NCI-H82 (cell line): ENCODE measurements at regions not wholly inside any gene's neighbourhood (a gene's known extent, or its start where the extent isn't known, plus 50 kb on each side); places are given as distances from the start of the nearest gene placed in this dataset.
"Not testable (repeated sequence)": the region's sequence is repeated elsewhere in the genome, so short reads cannot be mapped to it uniquely, and the experiment has no call there.

Experiments
- DNase-seq: peaks from one replicate; lab custom pipeline; 2025; lab: John Stamatoyannopoulos, UW

GRCh38 chr7:65145710-65146109 is 139.2 kb upstream of the ERV3-1 start:
- not testable (repeated sequence) for DNase-seq

DNA sequence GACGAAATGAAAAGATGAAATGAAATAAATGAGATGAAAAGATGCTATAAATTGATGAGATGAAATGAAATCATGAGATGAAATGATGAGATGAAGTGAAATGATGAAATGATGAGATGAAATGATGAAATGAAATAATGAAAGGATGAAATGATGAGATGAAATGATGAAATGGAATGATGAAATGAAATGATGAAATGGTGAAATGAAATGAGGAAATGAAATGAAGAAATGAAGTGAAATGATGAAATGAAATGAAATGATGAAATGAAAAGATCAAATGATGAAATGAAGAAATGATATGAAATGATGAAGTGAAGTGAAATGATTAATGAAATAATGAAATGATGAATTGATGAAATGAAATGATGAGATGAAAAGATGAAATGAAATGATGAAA is 138.5 kb upstream of the ERV3-1 start:
- not testable (repeated sequence) for DNase-seq

DNA sequence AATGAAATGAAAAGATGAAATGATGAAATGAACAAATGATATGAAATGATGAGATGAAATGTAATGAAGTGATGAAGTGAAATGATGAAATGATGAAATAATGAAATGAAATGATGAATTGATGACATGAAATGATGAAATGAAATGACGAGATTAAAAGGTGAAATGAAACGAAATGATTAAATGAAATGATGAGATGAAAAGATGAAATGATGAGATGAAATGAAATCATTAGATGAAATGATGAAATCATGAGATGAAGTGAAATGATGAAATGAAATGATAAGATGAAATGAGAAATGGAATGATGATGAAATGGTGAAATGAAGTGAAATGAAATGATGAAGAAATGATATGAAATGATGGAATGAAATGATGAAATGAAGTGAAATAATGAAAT is 138.1 kb upstream of the ERV3-1 start:
- DNase-seq, result not testable (repeated sequence)

DNA sequence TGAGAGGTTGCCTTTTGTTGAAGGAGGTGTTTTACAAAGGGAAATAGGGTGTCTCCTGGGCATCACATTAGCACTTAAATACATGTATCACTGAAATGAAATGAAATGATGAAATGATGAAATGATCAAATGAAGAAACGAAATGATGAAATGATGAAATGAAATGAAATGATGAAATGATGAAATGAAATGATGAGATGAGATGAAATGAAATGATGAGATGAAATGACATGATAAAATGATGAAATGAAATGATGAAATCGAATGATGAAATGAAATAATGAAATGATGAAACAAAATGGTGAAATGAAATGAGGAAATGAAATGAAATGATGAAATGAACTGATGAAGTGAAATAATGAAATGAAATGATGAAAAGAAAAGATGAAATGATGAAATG is 137.6 kb upstream of the ERV3-1 start:
- not testable (repeated sequence) for DNase-seq

DNA sequence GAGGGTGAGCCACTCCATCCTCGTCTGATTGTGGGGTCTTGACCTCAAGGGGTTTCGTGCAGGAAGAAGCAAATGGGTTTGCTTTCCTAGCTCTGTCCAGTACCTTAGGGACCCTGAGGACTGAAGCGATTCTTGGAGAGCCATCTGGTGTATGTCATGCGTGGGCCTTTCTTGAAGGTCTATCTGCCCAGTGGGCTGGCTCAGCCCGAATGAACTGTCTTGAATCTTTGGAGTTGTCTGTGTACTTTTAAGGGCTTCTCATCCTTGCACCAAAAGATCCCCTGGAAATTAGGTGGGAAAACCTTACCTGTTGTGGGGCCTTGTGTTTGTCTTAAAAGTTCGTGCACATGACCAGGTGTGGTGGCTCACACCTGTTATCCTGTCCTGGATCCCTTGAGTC is 135.4 kb upstream of the ERV3-1 start:
- not testable (repeated sequence) for DNase-seq

- DNase-seq, result not testable (repeated sequence)
Measured at GRCh38 chr7:65141405-65141778, 134.9 kb upstream of the ERV3-1 start.

DNA sequence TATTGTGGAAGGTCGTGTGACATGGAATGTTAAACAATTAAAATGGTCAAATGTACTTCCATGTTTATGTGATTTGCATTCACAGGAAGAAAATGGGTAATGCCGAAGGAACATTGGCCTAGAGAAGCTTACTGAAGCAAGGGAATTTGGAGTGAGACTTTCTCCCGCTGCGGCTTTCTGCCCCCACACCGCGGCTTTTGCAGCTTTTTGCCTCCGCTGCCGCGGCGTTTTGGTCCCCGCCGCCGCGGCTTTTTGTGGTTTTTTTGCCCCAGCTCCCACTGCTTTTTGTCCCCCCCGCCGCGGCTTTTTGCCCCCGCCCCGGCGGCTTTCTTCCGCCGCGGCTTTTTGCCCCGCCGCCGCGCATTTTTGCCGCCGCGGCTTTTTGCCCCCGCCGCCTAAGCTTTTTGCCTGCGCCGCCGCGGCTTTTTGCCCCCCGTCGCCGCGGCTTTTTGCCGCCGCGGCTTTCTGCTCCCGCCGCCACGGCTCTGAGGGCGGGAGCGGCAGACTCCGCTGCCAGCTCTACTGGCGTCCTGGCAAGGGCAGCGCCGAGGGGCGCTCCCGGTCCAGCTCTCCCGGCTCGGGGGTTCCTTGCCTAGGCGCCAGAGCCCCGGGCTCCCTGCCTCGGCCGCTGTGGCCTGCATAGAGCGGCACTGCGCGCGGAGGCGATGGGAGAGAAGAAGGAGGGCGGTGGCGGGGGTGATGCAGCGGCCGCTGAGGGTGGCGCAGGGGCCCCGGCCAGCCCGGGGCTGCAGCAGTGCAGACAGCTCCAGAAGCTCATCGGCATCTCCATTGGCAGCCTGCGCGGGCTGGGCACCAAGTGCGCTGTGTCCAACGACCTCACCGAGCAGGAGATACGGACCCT is 134.3 kb upstream of the ERV3-1 start:
- DNase-seq, result not testable (repeated sequence)

GRCh38 chr7:65136850-65137249 is 130.4 kb upstream of the ERV3-1 start:
- DNase-seq, result not testable (repeated sequence)

DNA sequence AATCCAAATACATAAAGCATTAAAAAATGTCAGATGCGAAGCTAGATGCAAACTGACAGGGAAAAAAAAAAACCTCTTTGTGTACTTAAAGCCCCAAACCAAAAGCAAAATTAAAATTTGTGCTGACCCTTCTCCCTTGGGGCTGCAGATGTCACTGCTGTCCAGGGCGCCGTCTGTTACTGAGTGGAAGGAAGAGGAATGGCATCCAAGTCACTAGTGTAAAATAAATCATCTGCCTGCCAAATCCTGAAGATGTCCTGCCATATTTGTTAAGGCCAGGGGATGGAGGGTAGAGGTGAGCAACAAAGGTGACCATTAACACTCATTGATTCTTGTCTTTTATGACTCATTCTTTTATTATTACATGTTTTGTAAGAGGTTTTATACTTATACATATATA is 126.6 kb upstream of the ERV3-1 start:
- not testable (repeated sequence) for DNase-seq

DNA sequence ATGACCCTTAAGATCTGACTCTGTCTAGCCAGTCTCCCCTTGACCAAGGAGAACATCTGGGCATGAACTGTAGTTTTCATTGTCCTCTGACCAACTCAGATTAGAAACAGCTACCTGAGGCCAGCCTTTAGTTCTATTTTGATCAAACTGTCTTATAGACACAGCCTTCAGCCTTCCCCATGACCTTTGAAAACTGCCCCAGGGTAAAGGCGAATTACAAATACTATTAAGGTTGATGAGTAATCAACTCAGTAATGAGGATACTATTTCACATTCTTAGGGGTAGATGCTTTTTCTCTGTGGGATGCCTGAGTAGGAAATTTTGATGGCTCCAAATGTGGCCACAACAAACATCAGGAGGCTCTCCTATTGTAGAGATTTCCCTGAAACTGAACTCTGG is 125.8 kb upstream of the ERV3-1 start:
- DNase-seq, result not testable (repeated sequence)

- not testable (repeated sequence) for DNase-seq
Measured at GRCh38 chr7:65127364-65127763, 120.9 kb upstream of the ERV3-1 start.

GRCh38 chr7:65124600-65124999 is 118.1 kb upstream of the ERV3-1 start:
- not testable (repeated sequence) for DNase-seq

GRCh38 chr7:65105650-65106203 is 99.2 kb upstream of the ERV3-1 start:
- not testable (repeated sequence) for DNase-seq

GRCh38 chr7:65100499-65100898 is 94.0 kb upstream of the ERV3-1 start:
- DNase-seq, result not testable (repeated sequence)

- DNase-seq, result not testable (repeated sequence)
Measured at GRCh38 chr7:65081669-65082055, 75.2 kb upstream of the ERV3-1 start.

DNA sequence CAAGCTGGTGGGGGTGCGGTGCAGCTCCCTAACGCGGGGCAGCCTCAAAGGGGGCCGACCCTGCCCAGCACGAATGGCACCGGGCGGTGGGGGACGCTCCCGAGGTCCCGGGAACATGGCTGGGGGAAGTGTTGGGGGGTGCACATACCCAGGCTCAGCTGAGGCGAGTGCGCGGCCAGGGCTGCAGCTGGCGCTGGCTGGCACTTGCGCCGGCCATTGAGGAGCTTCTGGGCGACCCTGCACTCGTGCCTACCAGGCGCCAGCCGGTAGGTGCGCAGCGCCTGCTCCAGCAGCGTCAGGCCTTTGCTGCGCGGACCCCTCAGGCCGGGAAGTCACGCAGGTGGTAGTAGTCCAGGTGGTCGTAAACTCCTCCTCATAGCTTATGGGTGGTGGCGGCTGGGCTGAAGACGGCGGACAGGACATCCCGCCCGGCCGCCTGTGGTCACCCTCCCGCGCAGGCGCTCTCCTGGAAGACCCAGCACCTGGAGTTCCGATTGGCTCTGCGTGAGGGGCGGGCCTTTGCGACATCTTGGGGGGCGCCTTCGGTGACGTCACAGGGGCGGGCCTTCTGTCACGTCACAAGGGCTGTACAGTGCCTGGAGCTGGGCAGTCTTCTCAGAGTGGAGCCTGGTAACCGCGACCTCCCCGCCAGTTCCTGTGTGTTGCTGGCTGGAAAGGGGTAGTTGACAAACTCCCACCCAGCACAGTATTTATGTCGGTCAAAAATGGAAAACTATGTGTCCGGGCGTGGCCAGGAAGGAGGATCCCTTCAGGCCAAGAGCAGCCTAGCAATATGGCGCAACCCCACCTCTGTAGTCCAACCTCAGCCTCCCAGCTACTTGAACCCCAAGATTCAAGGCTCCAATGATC is 74.5 kb upstream of the ERV3-1 start:
- DNase-seq, result not testable (repeated sequence)

- not testable (repeated sequence) for DNase-seq
Measured at GRCh38 chr7:65074959-65075358, 68.5 kb upstream of the ERV3-1 start.

DNA sequence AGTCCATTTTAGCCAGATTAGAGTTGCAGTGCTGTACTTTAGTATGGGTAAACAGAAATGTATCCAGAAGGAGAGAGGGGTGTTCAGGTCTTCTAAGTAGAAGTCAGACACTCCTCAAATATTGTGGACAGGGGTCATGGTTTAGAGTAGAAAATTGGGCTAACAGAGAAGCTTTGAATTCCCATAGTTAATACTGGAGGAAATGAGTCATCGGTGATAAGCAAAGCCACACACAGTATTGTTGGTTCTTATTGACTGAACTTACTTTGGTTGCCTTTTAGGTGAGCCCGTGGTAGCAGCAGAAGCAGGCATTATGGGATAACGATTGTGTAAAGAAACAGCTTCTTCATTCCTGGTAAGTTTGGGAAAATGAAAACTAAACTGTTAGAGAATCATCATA is 66.7 kb upstream of the ERV3-1 start:
- DNase-seq, result not testable (repeated sequence)

DNA sequence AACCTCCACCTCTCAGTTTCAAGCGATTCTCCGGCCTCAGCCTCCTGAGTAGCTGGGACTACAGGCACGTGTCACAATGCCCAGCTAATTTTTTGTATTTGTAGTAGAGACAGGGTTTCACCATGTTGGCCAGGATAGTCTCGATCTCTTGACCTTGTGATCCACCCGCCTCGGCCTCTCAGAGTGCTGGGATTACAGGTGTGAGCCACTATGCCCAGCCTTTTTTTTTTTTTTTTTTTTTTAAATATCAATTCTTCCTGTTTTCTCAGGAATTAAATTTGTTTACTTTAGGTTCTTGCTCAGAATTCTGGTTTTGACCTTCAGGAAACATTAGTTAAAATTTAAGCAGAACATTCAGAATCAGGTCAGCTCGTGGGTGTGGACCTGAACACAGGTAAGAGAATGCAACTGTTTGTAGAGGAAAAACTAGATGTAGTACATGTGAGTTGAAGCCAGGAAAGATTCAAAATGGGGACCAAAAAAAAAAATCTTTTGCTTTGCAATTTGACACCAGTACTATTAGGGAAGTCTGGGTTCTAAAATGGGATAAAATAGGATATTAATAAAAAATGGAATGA is 65.5 kb upstream of the ERV3-1 start:
- not testable (repeated sequence) for DNase-seq

DNA sequence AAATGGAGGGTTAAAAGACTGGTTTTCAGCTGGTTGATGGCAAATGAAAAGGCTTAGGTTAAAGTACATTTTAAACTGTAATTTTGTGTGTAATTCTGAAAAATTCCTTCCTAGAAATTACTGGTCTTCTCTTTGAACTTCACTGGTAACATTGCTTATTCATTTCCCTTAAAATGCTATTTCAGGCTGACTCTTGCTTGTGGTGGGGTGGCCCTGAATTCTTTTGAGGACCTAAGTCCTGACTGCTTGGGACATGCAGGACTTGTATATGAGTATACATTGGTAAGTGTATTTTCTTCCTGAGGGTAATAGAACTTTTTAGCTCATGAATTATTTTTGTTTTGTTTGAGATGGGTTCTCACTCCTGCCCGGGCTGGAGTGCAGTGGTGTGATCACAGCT is 63.0 kb upstream of the ERV3-1 start:
- not testable (repeated sequence) for DNase-seq

DNA sequence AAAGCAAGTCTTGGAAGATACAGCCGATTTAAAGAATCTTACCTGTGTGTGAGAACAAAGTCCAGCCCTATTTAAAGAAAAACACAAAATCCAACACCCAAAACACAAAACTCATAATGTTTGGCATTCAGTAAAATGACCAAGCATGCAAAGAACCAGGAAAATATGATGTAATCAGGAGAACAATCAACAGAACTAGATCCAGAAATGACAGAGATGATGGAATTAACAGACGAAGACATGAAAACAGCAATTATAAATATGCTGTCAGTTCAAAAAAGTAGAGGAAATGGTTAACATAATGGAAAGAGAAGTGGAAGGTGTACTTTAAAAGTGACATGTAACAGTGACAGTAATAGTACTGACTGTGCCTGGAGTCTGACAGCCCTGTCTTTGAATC is 56.1 kb upstream of the ERV3-1 start:
- not testable (repeated sequence) for DNase-seq

GRCh38 chr7:65059247-65059646 is 52.8 kb upstream of the ERV3-1 start:
- DNase-seq, result not testable (repeated sequence)
